Tibial nerve (tissue), 4 donors: ENCODE measurements at regions not wholly inside any gene's neighbourhood (a gene's known extent, or its start where the extent isn't known, plus 50 kb on each side); places are given as distances from the start of the nearest gene placed in this dataset.

Experiments
- EP300 ChIP-seq, 2 donors: sonication (generic); formaldehyde crosslinking; IDR thresholded peaks; one replicate each; pipeline ENCODE4 v1.6.1; 2017; ENCODE audit warnings: antibody characterized with exemption in 2 of 2, mild to moderate bottlenecking in 1 of 2
- POLR2A ChIP-seq, 2 donors: fragments of 450-650 bp; IDR thresholded peaks; one replicate each; pipeline ENCODE4 v1.6.1; 2017; ENCODE audit warnings: antibody characterized with exemption in 2 of 2, mild to moderate bottlenecking in 2 of 2, moderate library complexity in 2 of 2
- TF ChIP-seq, protein P1 (sequence below), 5 experiments: fragments of 200-600 bp in 3 of 5; fragments of 450-650 bp in 2 of 5; sonication (generic) in 3 of 5; IDR thresholded peaks; one replicate each; pipeline ENCODE4 v1.5.1; 2016 to 2019; ENCODE audit warnings: antibody characterized with exemption in 5 of 5, mild to moderate bottlenecking in 3 of 5, moderate library complexity in 2 of 5

DNA sequence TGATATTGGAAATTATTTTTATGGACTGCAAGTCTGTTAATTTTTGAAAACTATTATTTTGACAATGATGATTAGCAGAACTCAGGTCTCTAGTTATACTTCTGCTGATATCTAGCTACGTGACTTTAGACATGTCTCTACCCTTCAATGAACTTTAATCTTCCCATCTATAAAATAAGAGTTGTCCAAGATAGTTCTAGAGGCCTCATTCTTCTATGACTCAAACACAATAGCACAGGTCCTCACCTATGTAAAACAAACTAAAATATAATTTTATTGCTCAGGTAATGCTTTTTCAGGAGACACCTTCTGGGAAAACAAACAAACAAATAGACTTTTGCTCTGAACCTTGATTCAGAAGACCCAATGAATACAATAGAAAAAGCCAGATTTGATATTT is 544.4 kb upstream of the SETBP1 start:
- no peak for TF ChIP-seq POLR2A (IDR thresholded peaks at IDR 0.05)
- TF ChIP-seq, protein P1, sequence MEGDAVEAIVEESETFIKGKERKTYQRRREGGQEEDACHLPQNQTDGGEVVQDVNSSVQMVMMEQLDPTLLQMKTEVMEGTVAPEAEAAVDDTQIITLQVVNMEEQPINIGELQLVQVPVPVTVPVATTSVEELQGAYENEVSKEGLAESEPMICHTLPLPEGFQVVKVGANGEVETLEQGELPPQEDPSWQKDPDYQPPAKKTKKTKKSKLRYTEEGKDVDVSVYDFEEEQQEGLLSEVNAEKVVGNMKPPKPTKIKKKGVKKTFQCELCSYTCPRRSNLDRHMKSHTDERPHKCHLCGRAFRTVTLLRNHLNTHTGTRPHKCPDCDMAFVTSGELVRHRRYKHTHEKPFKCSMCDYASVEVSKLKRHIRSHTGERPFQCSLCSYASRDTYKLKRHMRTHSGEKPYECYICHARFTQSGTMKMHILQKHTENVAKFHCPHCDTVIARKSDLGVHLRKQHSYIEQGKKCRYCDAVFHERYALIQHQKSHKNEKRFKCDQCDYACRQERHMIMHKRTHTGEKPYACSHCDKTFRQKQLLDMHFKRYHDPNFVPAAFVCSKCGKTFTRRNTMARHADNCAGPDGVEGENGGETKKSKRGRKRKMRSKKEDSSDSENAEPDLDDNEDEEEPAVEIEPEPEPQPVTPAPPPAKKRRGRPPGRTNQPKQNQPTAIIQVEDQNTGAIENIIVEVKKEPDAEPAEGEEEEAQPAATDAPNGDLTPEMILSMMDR (IDR thresholded peaks at IDR 0.05) = no peak
- no peak for TF ChIP-seq EP300 (IDR thresholded peaks at IDR 0.05)
